ENCODE measurements at regions not wholly inside any gene's neighbourhood (a gene's known extent, or its start where the extent isn't known, plus 50 kb on each side); places are given as distances from the start of the nearest gene placed in this dataset.

GRCh38 chr5:2998106-2998505 lies 246.6 kb upstream of the IRX2 start (continued):
- TF ChIP-seq CHD7 (IDR thresholded peaks at IDR 0.05; ENCODE audit: low read depth, low read length) (no peak), NFATC3 (IDR thresholded peaks at IDR 0.05) (no peak), POLR2B (IDR thresholded peaks at IDR 0.05; ENCODE audit: low read depth, partially characterized antibody) (no peak), SRF (CRISPR knock-in tag; IDR thresholded peaks at IDR 0.05) (no peak), NR2F6 (CRISPR knock-in tag; IDR thresholded peaks at IDR 0.05) (no peak), ZNF212 (CRISPR knock-in tag; IDR thresholded peaks at IDR 0.05) (no peak)
